Cardiac muscle cell (in vitro differentiated cells and primary cell): ENCODE measurements at regions not wholly inside any gene's neighbourhood (a gene's known extent, or its start where the extent isn't known, plus 50 kb on each side); places are given as distances from the start of the nearest gene placed in this dataset.

Source experiments
- DNase-seq, 2 donors: peaks; one replicate each; pipeline versions ENCODE4 v3.0.0 to v3.0.0-alpha.2; 2010 to 2017; ENCODE audit warnings: low read depth in 1 of 2, low spot score in 1 of 2
- H3K27ac ChIP-seq: fragments of 200-600 bp; sonication (generic); 2 replicates; pipeline ENCODE4 v1.5.1; 2016
- H3K27me3 ChIP-seq: fragments of 200-600 bp; sonication (generic); 2 replicates; pipeline ENCODE4 v1.6.0; 2016; ENCODE audit warnings: control low read depth
- H3K36me3 ChIP-seq: fragments of 200-600 bp; sonication (generic); 2 replicates; pipeline ENCODE4 v1.5.1; 2016; ENCODE audit warnings: control low read depth
- H3K4me1 ChIP-seq: fragments of 200-600 bp; sonication (generic); 2 replicates; pipeline ENCODE4 v1.8.1; 2017; ENCODE audit warnings: low read depth, mild to moderate bottlenecking, mixed run types
- H3K4me3 ChIP-seq: fragments of 200-600 bp; sonication (generic); 2 replicates; pipeline ENCODE4 v1.5.1; 2016; ENCODE audit warnings: mild to moderate bottlenecking
- H3K9me3 ChIP-seq: fragments of 200-600 bp; sonication (generic); 2 replicates; pipeline ENCODE4 v1.5.1; 2017; ENCODE audit warnings: low read depth, mild to moderate bottlenecking, control low read depth
- CTCF ChIP-seq: IDR thresholded peaks from 2 replicates; pipeline ENCODE4 v1.5.1; 2012; ENCODE audit warnings: low read depth, mild to moderate bottlenecking, low read length

- no peaks in the 10 kb centered on the region for H3K36me3 ChIP-seq
- no peak overlapping the region for H3K27ac ChIP-seq
- DNase-seq, result no peak
- H3K4me1 ChIP-seq, result no peaks in the 10 kb centered on the region
- no peaks in the 10 kb centered on the region for H3K27me3 ChIP-seq
- no peak overlapping the region for H3K4me3 ChIP-seq
- no peak for TF ChIP-seq CTCF
- H3K9me3 ChIP-seq, result no peaks in the 10 kb centered on the region
Observed at GRCh38 chr11:90606721-90607120, 383.9 kb upstream of the CHORDC1 start.

- no peak for DNase-seq
- Histone ChIP-seq H3K4me1 (no peaks in the 10 kb centered on the region), H3K36me3 (no peaks in the 10 kb centered on the region), H3K9me3 (no peaks in the 10 kb centered on the region), H3K4me3 (no peak overlapping the region), H3K27ac (no peak overlapping the region), H3K27me3 (no peaks in the 10 kb centered on the region)
- TF ChIP-seq CTCF, result no peak
Observed at GRCh38 chr11:90601261-90601660, 378.4 kb upstream of the CHORDC1 start.

GRCh38 chr11:90594658-90595057 is 371.8 kb upstream of the CHORDC1 start:
- Histone ChIP-seq H3K27ac (no peak overlapping the region), H3K9me3 (no peaks in the 10 kb centered on the region), H3K27me3 (no peaks in the 10 kb centered on the region), H3K36me3 (no peaks in the 10 kb centered on the region), H3K4me1 (no peaks in the 10 kb centered on the region), H3K4me3 (no peak overlapping the region)
- DNase-seq, result peak in 1 of 2 donors; percentile 69
- no peak for TF ChIP-seq CTCF

GRCh38 chr11:90593099-90593498 is 370.2 kb upstream of the CHORDC1 start:
- H3K4me1 ChIP-seq, result no peaks in the 10 kb centered on the region
- no peaks in the 10 kb centered on the region for H3K36me3 ChIP-seq
- H3K4me3 ChIP-seq, result no peak overlapping the region
- TF ChIP-seq CTCF, result no peak
- no peaks in the 10 kb centered on the region for H3K27me3 ChIP-seq
- no peak overlapping the region for H3K27ac ChIP-seq
- DNase-seq, result no peak
- H3K9me3 ChIP-seq, result no peaks in the 10 kb centered on the region

GRCh38 chr11:90590286-90590685 is 367.4 kb upstream of the CHORDC1 start:
- Histone ChIP-seq H3K27ac (no peak overlapping the region), H3K9me3 (no peaks in the 10 kb centered on the region), H3K27me3 (no peaks in the 10 kb centered on the region), H3K4me3 (no peak overlapping the region), H3K4me1 (no peaks in the 10 kb centered on the region), H3K36me3 (no peaks in the 10 kb centered on the region)
- TF ChIP-seq CTCF, result no peak
- no peak for DNase-seq

- Histone ChIP-seq H3K27ac (no peak overlapping the region), H3K4me1 (no peaks in the 10 kb centered on the region), H3K9me3 (no peaks in the 10 kb centered on the region), H3K27me3 (no peaks in the 10 kb centered on the region), H3K4me3 (no peak overlapping the region), H3K36me3 (no peaks in the 10 kb centered on the region)
- DNase-seq, result no peak
- no peak for TF ChIP-seq CTCF
Observed at GRCh38 chr11:90589735-90590134, 366.9 kb upstream of the CHORDC1 start.
